Astrocyte of the cerebellum (primary cell): ENCODE measurements at regions not wholly inside any gene's neighbourhood (a gene's known extent, or its start where the extent isn't known, plus 50 kb on each side); places are given as distances from the start of the nearest gene placed in this dataset.

Source experiments
- DNase-seq: peaks from one replicate; pipeline ENCODE4 v3.0.0-alpha.2; 2011; ENCODE audit warnings: low read depth
- H3K4me3 ChIP-seq: 2 replicates; pipeline ENCODE4 v1.5.1; 2011; ENCODE audit warnings: mild to moderate bottlenecking, low read depth, low read length, moderate library complexity
- CTCF ChIP-seq: IDR thresholded peaks from 2 replicates; pipeline ENCODE4 v1.5.1; 2012; ENCODE audit warnings: low read length, low read depth, moderate library complexity, mild to moderate bottlenecking; ENCODE audit errors: missing control alignments
- in situ Hi-C: cut with HindIII; loops from 2 replicates; pipeline ENCODE4 v1.10.0; 2017; ENCODE audit warnings: low sequenced_read_pairs

GRCh38 chr15:70501849-70502248, 261.5 kb downstream of the UACA start:
- in situ Hi-C loops, result no loop called here
- TF ChIP-seq CTCF, result no peak
- no peak for DNase-seq
- H3K4me3 ChIP-seq, result no peak overlapping the region

- no peak overlapping the region for H3K4me3 ChIP-seq
- in situ Hi-C loops, result no loop called here
- TF ChIP-seq CTCF, result no peak
- DNase-seq, result no peak
Observed at GRCh38 chr15:70501121-70501727, 262.1 kb downstream of the UACA start.

GRCh38 chr15:70499791-70500190, 263.6 kb downstream of the UACA start:
- no peak for DNase-seq
- in situ Hi-C loops, result no loop called here
- TF ChIP-seq CTCF, result no peak

GRCh38 chr15:70498096-70498626, 265.2 kb downstream of the UACA start:
- no peak for TF ChIP-seq CTCF
- in situ Hi-C loops, result no loop called here
- DNase-seq, result no peak
- H3K4me3 ChIP-seq, result no peak overlapping the region

More at GRCh38 chr15:70499791-70500190, 263.6 kb downstream of the UACA start:
- H3K4me3 ChIP-seq, result no peak overlapping the region

- H3K4me3 ChIP-seq, result no peak overlapping the region
- in situ Hi-C loops, result no loop called here
- TF ChIP-seq CTCF, result no peak
- no peak for DNase-seq
Observed at GRCh38 chr15:70497661-70498060, 265.7 kb downstream of the UACA start.

GRCh38 chr15:70495991-70496599, 267.3 kb downstream of the UACA start:
- in situ Hi-C loops, result no loop called here
- TF ChIP-seq CTCF, result no peak
- no peak for DNase-seq
- no peak overlapping the region for H3K4me3 ChIP-seq
